ENCODE measurements at regions not wholly inside any gene's neighbourhood (a gene's known extent, or its start where the extent isn't known, plus 50 kb on each side); places are given as distances from the start of the nearest gene placed in this dataset.

DNA sequence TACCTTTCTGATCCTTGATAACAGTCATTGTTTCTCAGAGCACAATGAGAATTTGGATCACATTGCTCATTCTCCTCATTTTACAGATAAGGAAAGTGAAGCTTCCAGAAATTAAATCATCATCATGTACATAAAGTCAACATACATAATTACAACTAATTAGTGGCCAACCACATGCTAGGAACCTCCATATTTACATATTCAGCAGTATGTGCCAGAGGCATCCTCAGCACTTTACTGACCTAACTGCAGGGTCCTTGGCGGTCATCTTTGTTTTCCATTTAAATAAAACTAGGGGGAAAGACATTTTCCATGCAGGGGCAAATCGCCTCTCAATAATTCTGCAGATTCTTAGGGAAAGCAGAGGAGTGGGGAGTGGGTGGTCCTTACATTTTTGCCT lies 752.9 kb downstream of the KCNJ2 start:
- H3K9me3 ChIP-seq (ENCODE audit: insufficient read depth, low read depth, low read length): peaks cover 5% of the 10 kb centered on the region; the same call in 1 of the 2 replicates
- no peaks in the 10 kb centered on the region for H3F3A ChIP-seq (ENCODE audit: low read depth)
- H4K20me1 ChIP-seq (ENCODE audit: insufficient read depth, low read length, poor library complexity, severe bottlenecking): no peaks in the 10 kb centered on the region
- H3K4me1 ChIP-seq (ENCODE audit: insufficient read depth, low read length, poor library complexity, severe bottlenecking): no peaks in the 10 kb centered on the region
- H2AFZ ChIP-seq (ENCODE audit: low read length): no peak overlapping the region
- no peak overlapping the region for H3K4me2 ChIP-seq (ENCODE audit: low read depth, low read length, poor library complexity, severe bottlenecking)
- no peak overlapping the region for H3K4me3 ChIP-seq (ENCODE audit: low read length, poor library complexity, severe bottlenecking)
- no peaks in the 10 kb centered on the region for H3K79me2 ChIP-seq (ENCODE audit: insufficient read depth, low read length)
- no peak for TF ChIP-seq EZH2phosphoT487 (IDR thresholded peaks at IDR 0.05; ENCODE audit: borderline replicate concordance)
- TF ChIP-seq, protein P1, sequence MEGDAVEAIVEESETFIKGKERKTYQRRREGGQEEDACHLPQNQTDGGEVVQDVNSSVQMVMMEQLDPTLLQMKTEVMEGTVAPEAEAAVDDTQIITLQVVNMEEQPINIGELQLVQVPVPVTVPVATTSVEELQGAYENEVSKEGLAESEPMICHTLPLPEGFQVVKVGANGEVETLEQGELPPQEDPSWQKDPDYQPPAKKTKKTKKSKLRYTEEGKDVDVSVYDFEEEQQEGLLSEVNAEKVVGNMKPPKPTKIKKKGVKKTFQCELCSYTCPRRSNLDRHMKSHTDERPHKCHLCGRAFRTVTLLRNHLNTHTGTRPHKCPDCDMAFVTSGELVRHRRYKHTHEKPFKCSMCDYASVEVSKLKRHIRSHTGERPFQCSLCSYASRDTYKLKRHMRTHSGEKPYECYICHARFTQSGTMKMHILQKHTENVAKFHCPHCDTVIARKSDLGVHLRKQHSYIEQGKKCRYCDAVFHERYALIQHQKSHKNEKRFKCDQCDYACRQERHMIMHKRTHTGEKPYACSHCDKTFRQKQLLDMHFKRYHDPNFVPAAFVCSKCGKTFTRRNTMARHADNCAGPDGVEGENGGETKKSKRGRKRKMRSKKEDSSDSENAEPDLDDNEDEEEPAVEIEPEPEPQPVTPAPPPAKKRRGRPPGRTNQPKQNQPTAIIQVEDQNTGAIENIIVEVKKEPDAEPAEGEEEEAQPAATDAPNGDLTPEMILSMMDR (conservative IDR thresholded peaks at IDR 0.05; ENCODE audit: low read length): no peak
- no peak overlapping the region for H3K9ac ChIP-seq (ENCODE audit: low read depth, low read length, poor library complexity, severe bottlenecking)
- H3K27me3 ChIP-seq (ENCODE audit: insufficient read depth, low read length, poor library complexity, severe bottlenecking): no peaks in the 10 kb centered on the region
- no peaks in the 10 kb centered on the region for H3K9me2 ChIP-seq (replicated peaks; ENCODE audit: low read depth, low read length)
- H3K36me3 ChIP-seq (ENCODE audit: insufficient read depth, low read length): no peaks in the 10 kb centered on the region

DNA sequence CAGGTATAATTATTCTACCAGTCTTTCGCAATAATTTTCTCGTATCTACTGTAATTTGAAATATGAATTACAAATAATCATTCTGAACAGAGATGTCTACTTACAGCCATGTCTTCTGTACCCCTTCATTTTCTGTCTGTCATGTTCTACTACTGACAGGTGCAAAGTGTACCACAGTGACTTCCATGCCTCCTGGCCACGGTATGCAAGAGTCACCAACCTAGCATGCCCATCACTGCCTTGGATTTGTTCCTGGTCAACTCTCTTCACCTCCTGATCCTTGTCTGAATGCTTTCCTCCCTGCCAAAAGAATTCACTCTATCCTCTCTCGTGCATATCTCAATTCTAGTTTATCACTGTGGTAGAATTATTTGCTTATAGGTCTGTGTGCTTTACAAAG lies 755.4 kb downstream of the KCNJ2 start:
- H3F3A ChIP-seq (ENCODE audit: low read depth): no peaks in the 10 kb centered on the region
- TF ChIP-seq, protein P1 (conservative IDR thresholded peaks at IDR 0.05; ENCODE audit: low read length): no peak
- no peak for TF ChIP-seq EZH2phosphoT487 (IDR thresholded peaks at IDR 0.05; ENCODE audit: borderline replicate concordance)
- no peak overlapping the region for H3K9ac ChIP-seq (ENCODE audit: low read depth, low read length, poor library complexity, severe bottlenecking)
- no peaks in the 10 kb centered on the region for H3K27me3 ChIP-seq (ENCODE audit: insufficient read depth, low read length, poor library complexity, severe bottlenecking)
- no peak overlapping the region for H2AFZ ChIP-seq (ENCODE audit: low read length)
- no peaks in the 10 kb centered on the region for H3K79me2 ChIP-seq (ENCODE audit: insufficient read depth, low read length)
- H3K9me3 ChIP-seq (ENCODE audit: insufficient read depth, low read depth, low read length): peaks cover 8% of the 10 kb centered on the region; the same call in 1 of the 2 replicates
- no peaks in the 10 kb centered on the region for H3K36me3 ChIP-seq (ENCODE audit: insufficient read depth, low read length)
- no peaks in the 10 kb centered on the region for H4K20me1 ChIP-seq (ENCODE audit: insufficient read depth, low read length, poor library complexity, severe bottlenecking)
- H3K4me3 ChIP-seq (ENCODE audit: low read length, poor library complexity, severe bottlenecking): no peak overlapping the region
- H3K9me2 ChIP-seq (replicated peaks; ENCODE audit: low read depth, low read length): no peaks in the 10 kb centered on the region
- no peak overlapping the region for H3K4me2 ChIP-seq (ENCODE audit: low read depth, low read length, poor library complexity, severe bottlenecking)
- no peaks in the 10 kb centered on the region for H3K4me1 ChIP-seq (ENCODE audit: insufficient read depth, low read length, poor library complexity, severe bottlenecking)

DNA sequence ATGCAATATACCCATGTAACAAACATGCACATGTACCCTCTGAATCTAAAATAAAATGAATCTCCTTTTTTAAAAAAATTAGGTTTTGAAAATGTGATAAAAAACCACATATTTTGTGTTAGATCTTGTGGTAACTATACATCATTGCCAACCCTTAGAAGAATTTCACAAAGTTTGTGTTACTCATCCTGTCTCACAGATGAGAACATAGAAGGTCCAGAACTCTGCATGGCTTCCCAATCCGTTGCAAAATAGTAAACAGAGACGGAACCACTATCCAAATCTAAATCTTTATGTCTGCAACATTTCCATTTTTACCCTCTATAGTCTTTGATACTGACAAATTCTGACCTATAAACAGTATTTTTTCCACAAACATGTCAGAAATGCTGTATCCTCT lies 759.9 kb downstream of the KCNJ2 start:
- Histone ChIP-seq H3K9me3 (ENCODE audit: insufficient read depth, low read depth, low read length) (0 out of 2 replicates have a peak, but pooled peaks cover 2% of the 10 kb centered on the region), H3K9me2 (replicated peaks; ENCODE audit: low read depth, low read length) (no peaks in the 10 kb centered on the region), H3K36me3 (ENCODE audit: insufficient read depth, low read length) (no peaks in the 10 kb centered on the region), H4K20me1 (ENCODE audit: insufficient read depth, low read length, poor library complexity, severe bottlenecking) (no peaks in the 10 kb centered on the region), H3K4me3 (ENCODE audit: low read length, poor library complexity, severe bottlenecking) (no peak overlapping the region), H3F3A (ENCODE audit: low read depth) (no peaks in the 10 kb centered on the region), H3K79me2 (ENCODE audit: insufficient read depth, low read length) (no peaks in the 10 kb centered on the region), H3K27me3 (ENCODE audit: insufficient read depth, low read length, poor library complexity, severe bottlenecking) (no peaks in the 10 kb centered on the region), H3K4me2 (ENCODE audit: low read depth, low read length, poor library complexity, severe bottlenecking) (no peak overlapping the region), H3K4me1 (ENCODE audit: insufficient read depth, low read length, poor library complexity, severe bottlenecking) (no peaks in the 10 kb centered on the region), H2AFZ (ENCODE audit: low read length) (no peak overlapping the region), H3K9ac (ENCODE audit: low read depth, low read length, poor library complexity, severe bottlenecking) (no peak overlapping the region)
- TF ChIP-seq EZH2phosphoT487 (IDR thresholded peaks at IDR 0.05; ENCODE audit: borderline replicate concordance): no peak
- TF ChIP-seq, protein P1 (conservative IDR thresholded peaks at IDR 0.05; ENCODE audit: low read length): no peak

All from Loucy (cell line).